ENCODE measurements at regions not wholly inside any gene's neighbourhood (a gene's known extent, or its start where the extent isn't known, plus 50 kb on each side); places are given as distances from the start of the nearest gene placed in this dataset.

DNA sequence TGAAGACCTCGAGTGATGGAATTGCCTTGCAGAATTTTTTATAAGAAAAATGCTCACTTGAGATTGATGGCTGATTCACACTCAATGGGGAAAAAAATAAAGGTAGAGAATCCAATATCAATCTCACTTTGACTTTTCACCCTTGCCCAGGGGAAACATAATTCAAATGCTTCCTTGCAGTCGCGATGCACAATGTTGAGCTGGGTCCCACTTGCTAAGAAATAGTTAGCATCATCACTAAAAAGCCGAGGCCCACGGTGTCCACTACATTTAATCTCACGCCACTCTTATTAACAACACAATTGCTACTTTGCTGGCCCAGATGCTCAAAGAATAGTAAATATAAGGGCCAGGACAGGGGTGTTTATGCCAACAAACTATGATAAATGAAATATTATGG, 223.4 kb downstream of the SPTSSA start:
- no peak for FAIRE-seq

GRCh38 chr14:34237677-34238076, 224.4 kb downstream of the SPTSSA start:
- no peak for FAIRE-seq

- no peak for FAIRE-seq
Measured at GRCh38 chr14:34237081-34237480, 225.0 kb downstream of the SPTSSA start.

DNA sequence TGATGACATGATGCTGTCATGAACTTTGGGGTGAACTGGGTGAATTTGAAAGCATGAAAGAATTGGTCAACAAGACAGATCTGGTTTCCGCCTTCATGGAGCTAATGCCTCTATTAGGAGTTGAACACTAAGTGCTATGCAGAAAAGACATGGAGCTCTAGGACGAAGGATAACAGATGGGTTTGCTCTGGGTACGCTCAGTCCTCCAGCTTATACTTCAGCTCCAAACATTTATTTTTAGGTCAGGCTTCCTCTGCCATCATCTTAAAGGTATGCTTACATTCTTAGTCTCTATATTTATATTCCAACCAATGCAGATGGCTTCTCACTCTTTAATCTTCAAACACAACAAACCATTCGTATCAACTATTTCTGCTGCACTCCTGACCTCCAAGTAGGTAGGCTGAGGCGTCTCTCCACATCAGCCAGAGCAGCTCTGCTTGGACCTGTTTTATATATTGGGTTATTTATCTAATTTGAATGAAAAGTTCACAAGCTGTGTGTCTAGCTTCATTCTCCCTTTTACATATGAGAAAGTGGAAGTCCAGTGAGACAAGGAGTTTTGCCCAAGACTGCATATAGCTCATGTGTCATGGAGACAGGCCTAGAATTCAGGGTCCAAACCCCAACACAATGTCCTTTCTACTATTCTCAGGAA, 226.3 kb downstream of the SPTSSA start:
- no peak for FAIRE-seq

GRCh38 chr14:34234258-34234657, 227.8 kb downstream of the SPTSSA start:
- FAIRE-seq, result no peak

DNA sequence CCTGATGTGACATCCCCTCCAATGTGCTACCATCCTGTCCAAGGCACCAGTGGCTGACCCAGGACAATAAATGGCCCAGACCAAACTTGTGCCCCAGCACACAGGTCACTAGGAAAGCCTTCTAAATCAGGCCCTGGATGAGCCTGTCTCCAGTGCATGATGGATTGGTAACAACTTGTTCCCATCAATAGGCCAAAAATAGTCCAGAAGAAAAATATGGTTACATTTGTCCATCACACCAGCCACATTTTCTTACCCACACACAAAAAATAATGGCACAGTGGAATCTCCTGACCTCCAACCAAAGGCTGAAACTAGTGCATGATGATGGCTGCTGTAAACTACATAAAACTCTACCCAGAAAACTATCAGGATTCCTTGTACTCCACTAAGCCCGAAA, 228.4 kb downstream of the SPTSSA start:
- no peak for FAIRE-seq

DNA sequence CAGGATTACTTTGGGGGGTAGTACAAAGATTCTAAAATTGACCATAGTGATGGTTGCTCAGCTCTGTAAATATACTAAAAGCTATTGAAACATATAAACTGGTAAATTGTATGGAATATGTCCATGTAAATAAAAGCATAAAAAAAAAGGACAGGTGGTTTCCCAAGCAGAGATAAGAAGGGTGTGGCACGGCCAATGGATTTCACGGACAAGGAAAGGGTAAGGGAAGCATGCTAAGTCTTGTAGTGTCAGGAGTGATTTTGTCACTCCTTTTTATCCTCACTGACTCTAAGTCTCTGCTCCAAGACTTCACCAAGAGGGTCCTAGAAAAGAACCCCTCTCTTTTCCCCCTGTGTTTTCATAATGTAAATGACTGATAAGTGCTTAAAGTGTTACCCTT, 229.2 kb downstream of the SPTSSA start:
- no peak for FAIRE-seq

- FAIRE-seq, result no peak
Measured at GRCh38 chr14:34231626-34232025, 230.4 kb downstream of the SPTSSA start.

- FAIRE-seq, result no peak
Measured at GRCh38 chr14:34229140-34229539, 232.9 kb downstream of the SPTSSA start.

GRCh38 chr14:34228650-34228976, 233.4 kb downstream of the SPTSSA start:
- no peak for FAIRE-seq

DNA sequence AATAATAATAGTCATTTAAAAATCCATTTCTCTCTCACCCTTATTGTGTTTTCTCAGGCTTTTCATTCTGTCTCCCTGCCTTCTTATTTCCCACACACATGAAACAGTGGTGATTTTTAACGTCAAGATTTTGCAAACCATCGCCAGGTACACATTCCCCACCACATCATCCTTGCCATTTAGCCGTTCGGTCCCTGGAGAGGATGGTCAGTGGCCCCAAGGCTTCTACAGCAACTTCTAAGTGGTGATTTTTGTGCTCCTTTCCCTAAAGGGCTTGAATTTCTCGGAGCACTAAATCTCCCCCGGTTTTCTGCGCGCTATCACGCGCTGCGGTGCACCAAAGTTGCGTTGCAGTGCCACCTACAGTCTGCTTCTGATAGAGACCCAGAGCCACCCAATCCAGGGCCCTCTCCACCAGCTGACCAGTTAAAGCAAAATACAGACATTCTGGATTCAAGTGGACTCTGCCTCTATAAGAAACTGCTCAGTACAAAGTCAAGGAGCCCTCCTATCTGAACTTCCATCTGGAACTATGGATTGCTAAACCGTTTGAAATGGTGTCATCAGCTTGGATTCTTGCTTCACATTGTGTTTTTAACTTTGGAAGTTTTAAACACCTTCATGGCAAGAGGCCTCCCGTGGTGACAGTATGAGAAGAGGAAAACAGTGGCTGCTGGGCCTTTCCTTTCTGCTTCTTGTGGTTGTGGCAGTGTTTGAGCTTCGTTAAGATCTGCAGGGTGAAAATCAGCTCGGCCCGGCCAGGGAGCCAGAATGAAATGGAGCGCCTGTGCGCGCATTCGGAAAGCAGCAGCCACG, 234.0 kb downstream of the SPTSSA start:
- peak; percentile 9 for FAIRE-seq

GRCh38 chr14:34224221-34224620, 237.8 kb downstream of the SPTSSA start:
- FAIRE-seq, result no peak

DNA sequence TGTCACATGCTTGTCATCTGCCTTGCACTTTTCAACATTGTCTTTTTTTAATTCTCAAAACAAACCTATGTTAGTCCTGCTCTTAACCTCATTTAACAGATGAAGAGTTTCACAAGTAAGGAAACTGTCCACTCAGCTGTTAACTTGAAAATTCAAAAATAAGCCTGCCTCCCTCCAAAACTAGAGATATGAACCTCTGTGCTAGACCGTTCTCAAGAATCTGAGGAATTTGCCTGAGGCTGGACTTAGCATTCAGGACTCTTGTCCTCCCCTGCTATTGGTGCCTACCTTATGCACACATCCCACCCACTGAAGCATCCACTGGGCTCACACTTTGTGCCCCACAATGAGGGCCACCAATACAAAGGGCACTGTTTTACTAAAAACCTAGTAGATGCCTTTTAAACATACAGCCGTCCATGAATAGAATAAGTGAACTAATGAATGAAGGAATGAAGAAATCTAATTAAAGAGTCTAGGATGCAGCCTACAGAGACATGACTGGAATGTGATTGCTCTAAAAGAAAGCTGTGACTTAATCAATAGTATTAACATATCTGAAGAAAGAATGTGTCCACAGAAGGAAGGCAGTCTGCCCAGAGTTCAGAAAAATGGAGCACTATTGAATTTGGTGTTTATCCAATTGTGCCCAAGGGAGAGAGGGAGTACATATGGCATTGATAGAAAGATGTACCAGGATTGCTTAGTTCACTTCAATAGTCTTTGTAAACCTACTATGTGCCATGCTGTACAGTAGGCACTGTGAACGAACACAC, 238.5 kb downstream of the SPTSSA start:
- FAIRE-seq, result no peak

- FAIRE-seq, result no peak
Measured at GRCh38 chr14:34222867-34223266, 239.2 kb downstream of the SPTSSA start.

GRCh38 chr14:34222122-34222521, 239.9 kb downstream of the SPTSSA start:
- FAIRE-seq, result no peak

DNA sequence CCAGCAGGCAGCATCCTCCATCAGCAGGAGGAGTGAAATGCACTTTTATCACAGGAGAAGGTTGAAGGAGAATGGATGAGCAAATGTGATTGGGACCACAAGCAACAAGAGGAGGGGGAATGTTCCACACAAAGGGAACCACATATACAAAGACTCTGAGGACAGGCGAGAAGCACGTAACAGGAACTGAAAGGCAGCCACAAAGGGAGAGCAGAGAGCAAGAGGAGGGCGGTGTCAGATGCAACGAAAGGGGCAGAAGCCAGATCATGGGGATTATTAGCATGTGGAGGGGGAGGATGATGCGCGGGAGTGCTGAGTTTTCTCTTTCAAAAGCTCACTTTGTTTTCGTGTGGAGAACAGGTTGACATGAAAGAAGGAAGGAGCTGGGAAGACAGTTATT, 241.1 kb downstream of the SPTSSA start:
- no peak for FAIRE-seq

- no peak for FAIRE-seq
Measured at GRCh38 chr14:34220378-34220706, 241.7 kb downstream of the SPTSSA start.

DNA sequence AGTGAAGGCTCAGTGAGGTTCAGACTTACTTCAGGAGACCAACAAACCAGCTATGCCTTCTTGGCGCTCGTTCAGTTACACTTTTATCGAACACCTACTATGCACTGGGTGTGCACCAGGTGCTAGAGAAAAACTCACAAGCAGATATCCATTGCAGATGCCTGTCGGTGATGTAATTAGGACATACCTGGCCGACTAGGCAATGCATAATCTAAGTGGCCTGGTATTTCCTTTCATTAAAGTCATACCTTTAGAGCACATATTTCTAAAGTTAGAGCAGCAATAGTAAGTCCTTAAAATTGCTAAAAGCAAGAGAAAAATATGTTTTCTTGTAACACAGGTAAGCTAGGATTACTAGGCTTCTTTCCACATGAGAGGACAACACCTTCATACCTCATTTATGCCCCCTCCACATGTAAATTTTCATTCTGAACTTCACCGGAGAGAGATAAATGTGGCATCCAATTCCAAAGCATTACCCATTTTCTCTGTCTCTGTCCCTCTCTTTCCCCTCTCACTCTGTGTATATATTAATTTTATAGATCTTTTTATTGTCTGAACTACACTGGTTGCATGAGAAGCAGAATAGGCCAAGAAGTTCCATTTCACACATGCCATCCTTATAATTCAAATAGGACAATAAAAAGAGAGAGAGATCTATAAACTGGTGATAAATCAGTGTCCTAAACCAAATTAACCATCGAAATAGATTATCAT, 242.2 kb downstream of the SPTSSA start:
- no peak for FAIRE-seq

DNA sequence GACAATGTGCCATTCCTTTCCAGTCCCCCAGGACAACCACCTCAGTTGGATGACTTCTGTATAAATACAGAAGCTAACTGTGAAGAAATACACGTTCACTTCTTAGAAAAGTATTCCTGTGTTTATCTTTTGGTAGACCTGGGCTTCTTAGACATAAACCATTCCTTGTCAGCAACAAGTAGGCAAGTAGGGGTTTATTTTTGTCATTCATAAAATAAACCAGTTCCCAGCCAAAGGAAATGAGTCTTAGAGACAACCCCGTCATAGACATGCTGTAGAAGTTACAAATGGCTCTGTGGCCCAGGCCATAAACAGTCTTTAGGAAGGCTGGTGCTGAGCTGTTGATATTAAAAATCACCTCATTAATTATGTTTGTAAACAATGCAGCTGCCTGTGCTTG, 243.2 kb downstream of the SPTSSA start:
- no peak for FAIRE-seq

- FAIRE-seq, result no peak
Measured at GRCh38 chr14:34214961-34215360, 247.1 kb downstream of the SPTSSA start.

DNA sequence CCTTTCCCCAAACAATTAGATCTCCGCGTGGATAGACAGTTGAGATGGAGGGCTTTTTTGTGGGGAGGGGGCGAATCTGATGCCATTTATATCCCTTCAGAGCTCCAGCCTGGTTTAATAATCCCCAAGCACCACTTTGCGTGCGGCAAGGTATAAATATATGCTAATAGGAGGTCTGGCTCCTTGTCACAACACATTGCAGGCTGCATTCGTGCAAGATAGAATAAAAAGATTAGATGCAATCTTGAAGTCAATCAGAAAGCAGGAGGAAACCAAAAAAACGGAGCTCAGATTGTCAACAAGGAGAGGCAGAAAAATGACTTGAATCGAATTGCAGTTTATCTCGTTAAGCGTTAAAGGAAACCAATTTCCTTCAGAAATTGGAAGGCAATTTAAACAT, 248.7 kb downstream of the SPTSSA start:
- no peak for FAIRE-seq

- no peak for FAIRE-seq
Measured at GRCh38 chr14:34212172-34212929, 249.7 kb downstream of the SPTSSA start.

- FAIRE-seq, result no peak
Measured at GRCh38 chr14:34211732-34212131, 250.3 kb downstream of the SPTSSA start.

All from TTC549 (cell line).